Colonic mucosa (tissue), 4 donors: ENCODE measurements at regions not wholly inside any gene's neighbourhood (a gene's known extent, or its start where the extent isn't known, plus 50 kb on each side); places are given as distances from the start of the nearest gene placed in this dataset.

ENCODE experiments used
- DNase-seq: peaks from one replicate; pipeline ENCODE4 v3.0.0-alpha.2; 2020
- H3K27ac ChIP-seq: fragments of 200-600 bp; one replicate; pipeline ENCODE4 v1.8.0; 2021
- H3K27me3 ChIP-seq: fragments of 200-600 bp; one replicate; pipeline ENCODE4 v1.8.0; 2021
- H3K36me3 ChIP-seq: fragments of 200-600 bp; one replicate; pipeline ENCODE4 v1.8.0; 2021
- H3K4me1 ChIP-seq: fragments of 200-600 bp; one replicate; pipeline ENCODE4 v1.8.0; 2021; ENCODE audit warnings: mild to moderate bottlenecking
- H3K4me3 ChIP-seq: fragments of 200-600 bp; one replicate; pipeline ENCODE4 v1.8.0; 2021
- H3K9ac ChIP-seq, 2 donors: one replicate each; pipeline ENCODE4 v1.7.0; 2013; ENCODE audit warnings: control low read depth in 2 of 2, low read depth in 2 of 2, low read length in 2 of 2
- H3K9me3 ChIP-seq: fragments of 200-600 bp; one replicate; pipeline ENCODE4 v1.8.0; 2021
- intact Hi-C: fragments of 100-400 bp; cut with DNase I; formaldehyde crosslinking; loops from one replicate; pipeline ENCODE4 v1.14.1; 2022
- TF ChIP-seq, protein P1 (sequence below): fragments of 200-600 bp; IDR thresholded peaks from one replicate; pipeline ENCODE4 v1.8.0; 2022; ENCODE audit warnings: antibody characterized with exemption, mild to moderate bottlenecking
- donor health status: healthy.
- donor health status: DM: no; HTN: no; CAD: no.
- donor health status: DM: no; HTN: no; CAD: no.

DNA sequence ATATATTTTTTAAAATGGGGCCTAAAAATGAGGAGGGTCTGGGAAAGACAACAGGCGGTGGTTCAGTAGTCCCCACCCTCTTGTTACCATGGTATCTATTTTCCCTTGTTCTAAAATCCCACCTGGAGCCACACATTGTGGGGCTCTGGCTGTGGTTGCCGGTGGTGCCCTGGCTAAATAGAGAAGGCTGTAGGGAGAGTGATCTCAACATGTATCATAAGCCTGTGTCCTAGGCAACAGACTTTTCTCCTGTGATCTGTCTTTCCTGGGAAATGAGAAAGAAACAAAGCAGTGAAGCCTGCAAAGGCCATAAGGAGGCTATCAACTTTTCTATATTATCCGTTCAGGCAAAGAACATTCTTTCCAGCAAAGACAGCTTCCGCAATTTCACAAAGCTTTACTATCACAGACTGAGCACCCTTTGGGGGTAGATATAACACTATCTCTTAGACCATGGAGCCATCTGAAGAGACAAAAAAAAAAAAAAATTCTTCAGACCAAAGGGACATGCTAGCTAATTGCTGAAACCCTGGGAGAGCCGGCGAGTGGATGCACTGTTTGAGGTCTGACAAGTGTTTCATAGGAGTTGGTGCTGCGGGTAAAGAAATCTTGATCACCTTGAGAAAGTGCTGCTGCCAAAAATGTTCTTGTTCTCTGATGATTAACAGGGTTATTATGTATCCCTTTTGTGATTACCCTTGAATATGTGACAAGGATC is 879.2 kb upstream of the DDX18 start:
- Histone ChIP-seq H3K27me3 (no peaks in the 10 kb centered on the region), H3K9ac (no peak overlapping the region), H3K4me3 (no peak overlapping the region), H3K4me1 (no peaks in the 10 kb centered on the region), H3K27ac (no peak overlapping the region), H3K36me3 (no peaks in the 10 kb centered on the region), H3K9me3 (no peaks in the 10 kb centered on the region)
- TF ChIP-seq, protein P1, sequence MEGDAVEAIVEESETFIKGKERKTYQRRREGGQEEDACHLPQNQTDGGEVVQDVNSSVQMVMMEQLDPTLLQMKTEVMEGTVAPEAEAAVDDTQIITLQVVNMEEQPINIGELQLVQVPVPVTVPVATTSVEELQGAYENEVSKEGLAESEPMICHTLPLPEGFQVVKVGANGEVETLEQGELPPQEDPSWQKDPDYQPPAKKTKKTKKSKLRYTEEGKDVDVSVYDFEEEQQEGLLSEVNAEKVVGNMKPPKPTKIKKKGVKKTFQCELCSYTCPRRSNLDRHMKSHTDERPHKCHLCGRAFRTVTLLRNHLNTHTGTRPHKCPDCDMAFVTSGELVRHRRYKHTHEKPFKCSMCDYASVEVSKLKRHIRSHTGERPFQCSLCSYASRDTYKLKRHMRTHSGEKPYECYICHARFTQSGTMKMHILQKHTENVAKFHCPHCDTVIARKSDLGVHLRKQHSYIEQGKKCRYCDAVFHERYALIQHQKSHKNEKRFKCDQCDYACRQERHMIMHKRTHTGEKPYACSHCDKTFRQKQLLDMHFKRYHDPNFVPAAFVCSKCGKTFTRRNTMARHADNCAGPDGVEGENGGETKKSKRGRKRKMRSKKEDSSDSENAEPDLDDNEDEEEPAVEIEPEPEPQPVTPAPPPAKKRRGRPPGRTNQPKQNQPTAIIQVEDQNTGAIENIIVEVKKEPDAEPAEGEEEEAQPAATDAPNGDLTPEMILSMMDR = no peak
- DNase-seq = no peak
- intact Hi-C loops = no loop called here

DNA sequence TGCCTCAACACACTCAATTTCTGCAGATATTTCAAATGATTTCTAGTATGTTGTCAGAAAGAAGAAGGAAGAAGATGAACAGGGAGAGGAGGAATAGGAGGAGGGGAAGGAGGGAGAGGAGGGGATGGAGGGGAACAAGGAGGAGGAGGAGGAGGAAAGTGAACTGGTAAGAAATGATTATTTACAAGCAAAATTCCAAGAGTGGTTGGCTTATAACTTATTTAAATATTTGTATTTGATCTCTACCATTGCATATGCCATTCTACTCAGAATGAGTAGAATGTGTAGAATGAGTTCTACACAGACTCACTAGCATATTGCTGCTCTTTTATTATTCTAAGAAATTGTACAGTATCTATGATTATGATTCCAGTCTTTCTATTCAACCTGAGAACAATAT is 866.2 kb upstream of the DDX18 start:
- Histone ChIP-seq H3K9me3 (no peaks in the 10 kb centered on the region), H3K9ac (no peak overlapping the region), H3K4me3 (no peak overlapping the region), H3K4me1 (no peaks in the 10 kb centered on the region), H3K36me3 (no peaks in the 10 kb centered on the region), H3K27ac (no peak overlapping the region), H3K27me3 (no peaks in the 10 kb centered on the region)
- intact Hi-C loops = no loop called here
- TF ChIP-seq, protein P1 = no peak
- DNase-seq = no peak

DNA sequence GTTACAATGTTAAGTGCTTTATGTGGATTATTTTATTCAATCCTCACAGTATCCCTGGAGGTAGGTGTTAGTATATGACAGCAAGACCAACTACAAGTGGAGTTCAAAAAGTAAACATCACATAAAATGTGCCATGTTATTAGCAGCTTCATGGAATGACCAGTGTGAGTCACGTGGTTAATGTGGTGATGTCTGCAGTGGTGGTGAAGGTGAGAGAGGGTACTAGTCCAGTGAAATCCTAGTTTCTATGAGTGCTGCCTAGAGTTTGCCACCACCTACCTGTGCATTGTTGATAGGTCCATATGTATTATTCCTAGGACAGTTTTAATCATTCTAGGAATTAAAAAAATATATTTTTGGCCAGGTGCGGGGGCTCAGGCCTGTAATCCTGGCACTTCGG is 865.2 kb upstream of the DDX18 start:
- Histone ChIP-seq H3K27me3 (no peaks in the 10 kb centered on the region), H3K27ac (no peak overlapping the region), H3K4me3 (no peak overlapping the region), H3K36me3 (no peaks in the 10 kb centered on the region), H3K9me3 (no peaks in the 10 kb centered on the region), H3K4me1 (no peaks in the 10 kb centered on the region), H3K9ac (no peak overlapping the region)
- intact Hi-C loops = no loop called here
- TF ChIP-seq, protein P1 = no peak
- DNase-seq = no peak

DNA sequence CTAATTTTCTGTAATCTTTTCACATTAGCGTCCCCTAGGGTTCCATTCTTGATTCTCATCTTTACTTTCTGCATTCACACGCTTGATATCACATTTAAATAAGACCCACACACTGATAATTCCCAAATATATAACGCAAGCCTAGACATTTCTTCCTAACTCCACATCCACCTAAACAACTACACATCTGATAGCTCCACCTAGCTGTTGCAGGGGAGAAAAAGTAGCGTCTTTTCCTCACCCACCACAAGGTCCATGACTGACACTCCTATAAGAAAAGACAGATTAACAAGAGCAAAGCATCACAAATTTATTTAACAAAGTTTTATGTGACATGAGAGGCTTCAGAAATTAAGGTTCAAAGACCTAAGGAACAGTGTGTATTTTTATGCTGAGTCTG is 862.2 kb upstream of the DDX18 start:
- no peaks in the 10 kb centered on the region for H3K9me3 ChIP-seq
- intact Hi-C loops = loop anchor here (10.0 kb wide), 1 partner anchor 207 kb away; no protein-coding TSS in a partner anchor
- H3K4me1 ChIP-seq = no peaks in the 10 kb centered on the region
- H3K27me3 ChIP-seq = no peaks in the 10 kb centered on the region
- H3K4me3 ChIP-seq = no peak overlapping the region
- H3K9ac ChIP-seq = no peak overlapping the region
- TF ChIP-seq, protein P1 = peak; percentile 38
- DNase-seq = peak; percentile 17
- H3K27ac ChIP-seq = no peak overlapping the region
- no peaks in the 10 kb centered on the region for H3K36me3 ChIP-seq

DNA sequence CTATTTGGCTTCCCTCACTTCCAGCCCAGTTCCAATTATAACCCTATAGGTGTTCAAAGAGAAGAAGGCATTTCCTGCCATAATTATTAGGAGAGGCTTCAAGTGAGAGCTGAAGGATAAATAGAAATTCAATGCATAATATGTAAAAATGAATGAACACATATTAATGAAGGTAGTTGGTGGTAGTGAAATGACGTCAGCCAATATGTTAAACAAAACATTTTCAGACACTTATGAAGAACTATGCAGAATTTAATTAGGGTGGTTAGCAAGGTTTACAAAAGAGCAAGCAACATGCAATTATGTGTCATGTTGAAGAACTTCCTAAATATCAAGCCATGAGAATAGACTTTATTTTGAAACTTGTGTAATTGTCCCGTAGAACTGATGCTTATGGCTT is 858.8 kb upstream of the DDX18 start:
- Histone ChIP-seq H3K27ac (no peak overlapping the region), H3K4me3 (no peak overlapping the region), H3K36me3 (no peaks in the 10 kb centered on the region), H3K9me3 (no peaks in the 10 kb centered on the region), H3K4me1 (no peaks in the 10 kb centered on the region), H3K27me3 (no peaks in the 10 kb centered on the region), H3K9ac (no peak overlapping the region)
- DNase-seq = no peak
- TF ChIP-seq, protein P1 = no peak
- intact Hi-C loops = loop anchor here (10.0 kb wide), 1 partner anchor 211 kb away; no protein-coding TSS in a partner anchor
